ENCODE measurements at regions not wholly inside any gene's neighbourhood (a gene's known extent, or its start where the extent isn't known, plus 50 kb on each side); places are given as distances from the start of the nearest gene placed in this dataset.

DNA sequence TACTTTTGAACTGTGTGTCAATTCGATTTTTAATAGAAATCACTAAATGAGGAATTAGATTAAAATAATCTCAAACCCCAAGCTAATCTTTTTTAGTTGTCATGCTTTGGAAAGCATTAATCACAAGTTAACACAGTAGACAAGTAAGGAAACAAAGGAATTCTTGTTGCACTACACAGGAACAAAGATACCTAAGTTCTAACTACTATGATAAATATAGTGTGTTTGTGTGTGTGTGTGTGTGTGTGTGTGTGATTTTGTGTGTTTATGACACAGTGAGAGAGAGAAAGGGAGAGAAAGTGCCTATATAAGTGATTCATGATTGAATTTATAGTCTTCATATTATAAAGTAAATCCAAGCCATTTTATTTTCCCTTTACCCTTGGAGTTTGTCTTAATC, 931.4 kb downstream of the PCDH7 start:
- H3K9me3 ChIP-seq (ENCODE audit: control insufficient read depth, insufficient read depth, low read length) = no peaks in the 10 kb centered on the region

GRCh38 chr4:31655328-31655727, 935.2 kb downstream of the PCDH7 start:
- no peak overlapping the region for H3K4me3 ChIP-seq (ENCODE audit: low read depth, low read length)
- H3K27me3 ChIP-seq (ENCODE audit: control insufficient read depth, insufficient read depth, low read length) = no peaks in the 10 kb centered on the region
- H3K9ac ChIP-seq (ENCODE audit: low read depth, low read length) = no peak overlapping the region
- H3K9me3 ChIP-seq (ENCODE audit: control insufficient read depth, insufficient read depth, low read length) = no peaks in the 10 kb centered on the region
- H3K4me1 ChIP-seq (ENCODE audit: control insufficient read depth, insufficient read depth, low read length) = no peaks in the 10 kb centered on the region
- no peaks in the 10 kb centered on the region for H3K36me3 ChIP-seq (ENCODE audit: control insufficient read depth, insufficient read depth, low read length)

More for the DNA sequence above, 931.4 kb downstream of the PCDH7 start:
- no peaks in the 10 kb centered on the region for H3K4me1 ChIP-seq (ENCODE audit: control insufficient read depth, insufficient read depth, low read length)
- no peak overlapping the region for H3K4me3 ChIP-seq (ENCODE audit: low read depth, low read length)
- H3K36me3 ChIP-seq (ENCODE audit: control insufficient read depth, insufficient read depth, low read length) = no peaks in the 10 kb centered on the region
- H3K9ac ChIP-seq (ENCODE audit: low read depth, low read length) = no peak overlapping the region
- H3K27me3 ChIP-seq (ENCODE audit: control insufficient read depth, insufficient read depth, low read length) = no peaks in the 10 kb centered on the region

- Histone ChIP-seq H3K4me1 (ENCODE audit: control insufficient read depth, insufficient read depth, low read length) (no peaks in the 10 kb centered on the region), H3K36me3 (ENCODE audit: control insufficient read depth, insufficient read depth, low read length) (no peaks in the 10 kb centered on the region), H3K9ac (ENCODE audit: low read depth, low read length) (no peak overlapping the region), H3K4me3 (ENCODE audit: low read depth, low read length) (no peak overlapping the region), H3K27me3 (ENCODE audit: control insufficient read depth, insufficient read depth, low read length) (no peaks in the 10 kb centered on the region), H3K9me3 (ENCODE audit: control insufficient read depth, insufficient read depth, low read length) (no peaks in the 10 kb centered on the region)
Measured at GRCh38 chr4:31657859-31658570, 937.8 kb downstream of the PCDH7 start.

DNA sequence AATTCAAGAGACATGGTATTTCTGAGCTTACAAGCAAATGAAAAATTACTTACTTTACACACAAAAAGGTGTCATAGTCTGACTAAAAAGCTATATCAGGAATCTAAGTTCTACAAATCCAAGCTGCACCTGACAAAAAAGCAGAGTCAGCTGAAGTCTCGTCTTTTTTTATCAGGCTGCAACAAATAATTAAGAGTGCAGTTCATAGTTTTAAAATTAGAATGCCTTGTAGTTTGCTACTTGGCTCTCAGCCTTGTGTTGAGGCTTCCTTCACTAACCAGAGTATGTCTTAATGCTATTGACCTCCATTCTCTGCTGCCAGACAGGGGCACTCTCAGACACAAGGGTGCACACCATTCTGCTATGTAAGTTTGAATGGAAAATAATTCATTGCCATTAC, 940.7 kb downstream of the PCDH7 start:
- no peaks in the 10 kb centered on the region for H3K36me3 ChIP-seq (ENCODE audit: control insufficient read depth, insufficient read depth, low read length)
- H3K9ac ChIP-seq (ENCODE audit: low read depth, low read length) = no peak overlapping the region
- no peaks in the 10 kb centered on the region for H3K27me3 ChIP-seq (ENCODE audit: control insufficient read depth, insufficient read depth, low read length)
- H3K9me3 ChIP-seq (ENCODE audit: control insufficient read depth, insufficient read depth, low read length) = no peaks in the 10 kb centered on the region
- no peaks in the 10 kb centered on the region for H3K4me1 ChIP-seq (ENCODE audit: control insufficient read depth, insufficient read depth, low read length)
- H3K4me3 ChIP-seq (ENCODE audit: low read depth, low read length) = no peak overlapping the region

- Histone ChIP-seq H3K4me3 (ENCODE audit: low read depth, low read length) (no peak overlapping the region), H3K36me3 (ENCODE audit: control insufficient read depth, insufficient read depth, low read length) (no peaks in the 10 kb centered on the region), H3K27me3 (ENCODE audit: control insufficient read depth, insufficient read depth, low read length) (no peaks in the 10 kb centered on the region), H3K9me3 (ENCODE audit: control insufficient read depth, insufficient read depth, low read length) (no peaks in the 10 kb centered on the region), H3K4me1 (ENCODE audit: control insufficient read depth, insufficient read depth, low read length) (no peaks in the 10 kb centered on the region), H3K9ac (ENCODE audit: low read depth, low read length) (no peak overlapping the region)
Measured at GRCh38 chr4:31662951-31663350, 942.8 kb downstream of the PCDH7 start.

GRCh38 chr4:31667686-31668085, 947.5 kb downstream of the PCDH7 start:
- no peaks in the 10 kb centered on the region for H3K4me1 ChIP-seq (ENCODE audit: control insufficient read depth, insufficient read depth, low read length)
- H3K9ac ChIP-seq (ENCODE audit: low read depth, low read length) = no peak overlapping the region
- H3K9me3 ChIP-seq (ENCODE audit: control insufficient read depth, insufficient read depth, low read length) = no peaks in the 10 kb centered on the region
- H3K36me3 ChIP-seq (ENCODE audit: control insufficient read depth, insufficient read depth, low read length) = no peaks in the 10 kb centered on the region
- H3K27me3 ChIP-seq (ENCODE audit: control insufficient read depth, insufficient read depth, low read length) = no peaks in the 10 kb centered on the region
- no peak overlapping the region for H3K4me3 ChIP-seq (ENCODE audit: low read depth, low read length)

GRCh38 chr4:31674313-31674947, 954.3 kb downstream of the PCDH7 start:
- Histone ChIP-seq H3K9me3 (ENCODE audit: control insufficient read depth, insufficient read depth, low read length) (no peaks in the 10 kb centered on the region), H3K9ac (ENCODE audit: low read depth, low read length) (no peak overlapping the region), H3K36me3 (ENCODE audit: control insufficient read depth, insufficient read depth, low read length) (no peaks in the 10 kb centered on the region), H3K4me1 (ENCODE audit: control insufficient read depth, insufficient read depth, low read length) (no peaks in the 10 kb centered on the region), H3K27me3 (ENCODE audit: control insufficient read depth, insufficient read depth, low read length) (no peaks in the 10 kb centered on the region), H3K4me3 (ENCODE audit: low read depth, low read length) (no peak overlapping the region)

DNA sequence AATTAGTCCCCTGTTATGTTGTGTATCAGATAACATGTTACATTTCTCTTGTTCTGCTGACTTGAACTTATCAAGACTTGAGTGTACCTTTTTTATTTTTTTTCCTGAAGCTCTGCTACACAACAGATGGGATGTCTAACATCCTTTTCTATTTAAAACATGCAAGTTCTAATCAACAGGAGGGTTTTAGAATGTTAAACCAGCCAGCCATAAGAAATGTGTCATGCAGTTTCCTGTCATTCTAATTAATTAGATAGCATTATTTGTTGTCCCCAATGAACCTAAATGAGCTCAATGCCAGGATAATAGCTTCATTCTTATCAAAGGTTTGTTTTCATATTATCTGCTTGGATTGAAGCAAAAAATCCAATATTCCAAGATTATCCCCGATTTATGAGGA, 958.2 kb downstream of the PCDH7 start:
- H3K4me1 ChIP-seq (ENCODE audit: control insufficient read depth, insufficient read depth, low read length) = no peaks in the 10 kb centered on the region
- H3K36me3 ChIP-seq (ENCODE audit: control insufficient read depth, insufficient read depth, low read length) = no peaks in the 10 kb centered on the region
- no peaks in the 10 kb centered on the region for H3K9me3 ChIP-seq (ENCODE audit: control insufficient read depth, insufficient read depth, low read length)
- H3K4me3 ChIP-seq (ENCODE audit: low read depth, low read length) = no peak overlapping the region
- H3K9ac ChIP-seq (ENCODE audit: low read depth, low read length) = no peak overlapping the region
- H3K27me3 ChIP-seq (ENCODE audit: control insufficient read depth, insufficient read depth, low read length) = no peaks in the 10 kb centered on the region

DNA sequence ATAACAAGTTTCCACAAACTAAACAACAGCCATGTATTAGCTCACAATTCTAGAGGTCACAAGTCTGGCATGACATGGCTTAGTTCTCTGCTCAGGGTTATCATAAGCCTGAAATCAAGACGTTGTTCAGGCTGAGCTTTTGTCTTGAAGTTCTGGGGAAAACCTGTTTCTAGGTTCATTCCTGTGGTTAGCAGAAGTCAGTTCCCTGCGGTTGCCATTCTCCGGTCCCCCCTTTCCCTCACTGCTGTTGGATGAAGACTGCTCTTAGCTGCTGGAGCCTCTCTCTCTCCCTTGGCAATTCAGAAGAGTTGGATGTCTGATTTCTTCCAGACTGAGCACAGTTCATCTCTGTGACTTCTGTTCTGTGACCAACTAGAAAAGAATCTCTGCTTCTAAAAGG, 962.6 kb downstream of the PCDH7 start:
- Histone ChIP-seq H3K36me3 (ENCODE audit: control insufficient read depth, insufficient read depth, low read length) (no peaks in the 10 kb centered on the region), H3K4me1 (ENCODE audit: control insufficient read depth, insufficient read depth, low read length) (no peaks in the 10 kb centered on the region), H3K9me3 (ENCODE audit: control insufficient read depth, insufficient read depth, low read length) (no peaks in the 10 kb centered on the region), H3K9ac (ENCODE audit: low read depth, low read length) (no peak overlapping the region), H3K4me3 (ENCODE audit: low read depth, low read length) (no peak overlapping the region), H3K27me3 (ENCODE audit: control insufficient read depth, insufficient read depth, low read length) (no peaks in the 10 kb centered on the region)

- Histone ChIP-seq H3K9me3 (ENCODE audit: control insufficient read depth, insufficient read depth, low read length) (no peaks in the 10 kb centered on the region), H3K4me1 (ENCODE audit: control insufficient read depth, insufficient read depth, low read length) (no peaks in the 10 kb centered on the region), H3K36me3 (ENCODE audit: control insufficient read depth, insufficient read depth, low read length) (no peaks in the 10 kb centered on the region), H3K27me3 (ENCODE audit: control insufficient read depth, insufficient read depth, low read length) (no peaks in the 10 kb centered on the region), H3K9ac (ENCODE audit: low read depth, low read length) (no peak overlapping the region), H3K4me3 (ENCODE audit: low read depth, low read length) (no peak overlapping the region)
Measured at GRCh38 chr4:31687717-31688342, 967.7 kb downstream of the PCDH7 start.

DNA sequence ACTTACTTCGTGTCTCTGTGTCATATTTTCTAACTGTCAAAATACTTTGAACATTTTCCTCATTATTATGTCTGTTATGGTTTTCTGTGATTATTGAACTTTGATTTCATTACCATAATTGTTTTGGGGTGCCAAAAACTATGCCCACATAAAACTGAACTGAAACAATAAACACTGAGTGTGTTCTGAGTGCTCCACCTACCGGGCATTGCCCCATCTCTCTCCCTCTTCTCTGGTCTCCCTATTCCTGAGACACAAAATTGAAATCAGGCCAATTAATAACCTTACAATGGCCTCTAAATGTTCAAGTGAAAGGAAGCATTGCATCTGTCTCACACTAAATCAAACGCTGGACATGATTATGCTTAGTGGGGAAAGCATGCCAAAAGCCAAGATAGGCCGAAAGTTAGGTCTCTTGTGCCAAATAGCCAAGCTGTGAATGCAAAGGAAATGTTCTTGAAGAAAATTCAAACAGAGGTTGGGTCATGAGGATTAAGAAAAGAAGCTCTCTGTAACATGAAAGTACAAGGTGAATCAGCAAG, 972.3 kb downstream of the PCDH7 start:
- Histone ChIP-seq H3K36me3 (ENCODE audit: control insufficient read depth, insufficient read depth, low read length) (no peaks in the 10 kb centered on the region), H3K4me3 (ENCODE audit: low read depth, low read length) (no peak overlapping the region), H3K9ac (ENCODE audit: low read depth, low read length) (no peak overlapping the region), H3K9me3 (ENCODE audit: control insufficient read depth, insufficient read depth, low read length) (no peaks in the 10 kb centered on the region), H3K27me3 (ENCODE audit: control insufficient read depth, insufficient read depth, low read length) (no peaks in the 10 kb centered on the region), H3K4me1 (ENCODE audit: control insufficient read depth, insufficient read depth, low read length) (no peaks in the 10 kb centered on the region)

GRCh38 chr4:31701256-31701655, 981.1 kb downstream of the PCDH7 start:
- no peak overlapping the region for H3K9ac ChIP-seq (ENCODE audit: low read depth, low read length)
- H3K27me3 ChIP-seq (ENCODE audit: control insufficient read depth, insufficient read depth, low read length) = no peaks in the 10 kb centered on the region
- no peaks in the 10 kb centered on the region for H3K36me3 ChIP-seq (ENCODE audit: control insufficient read depth, insufficient read depth, low read length)
- H3K4me3 ChIP-seq (ENCODE audit: low read depth, low read length) = no peak overlapping the region
- H3K4me1 ChIP-seq (ENCODE audit: control insufficient read depth, insufficient read depth, low read length) = no peaks in the 10 kb centered on the region
- no peaks in the 10 kb centered on the region for H3K9me3 ChIP-seq (ENCODE audit: control insufficient read depth, insufficient read depth, low read length)
